Fibroblast of lung (primary cell): ENCODE measurements at regions not wholly inside any gene's neighbourhood (a gene's known extent, or its start where the extent isn't known, plus 50 kb on each side); places are given as distances from the start of the nearest gene placed in this dataset.

ENCODE experiments used
- EZH2 ChIP-seq: IDR thresholded peaks from 2 replicates; pipeline ENCODE4 v1.5.1; 2012; ENCODE audit warnings: low read length, control low read depth, mild to moderate bottlenecking; ENCODE audit errors: missing control alignments
- TF ChIP-seq, protein P1 (sequence below), 2 donors: IDR thresholded peaks in 1 of 2; conservative IDR thresholded peaks in 1 of 2; 1 replicate in 1 of 2; 2 replicates in 1 of 2; pipeline ENCODE4 v1.5.1; 2011 to 2012; ENCODE audit warnings: low read length in 2 of 2, control low read depth in 1 of 2, inconsistent platforms in 1 of 2, low read depth in 1 of 2, mild to moderate bottlenecking in 1 of 2

DNA sequence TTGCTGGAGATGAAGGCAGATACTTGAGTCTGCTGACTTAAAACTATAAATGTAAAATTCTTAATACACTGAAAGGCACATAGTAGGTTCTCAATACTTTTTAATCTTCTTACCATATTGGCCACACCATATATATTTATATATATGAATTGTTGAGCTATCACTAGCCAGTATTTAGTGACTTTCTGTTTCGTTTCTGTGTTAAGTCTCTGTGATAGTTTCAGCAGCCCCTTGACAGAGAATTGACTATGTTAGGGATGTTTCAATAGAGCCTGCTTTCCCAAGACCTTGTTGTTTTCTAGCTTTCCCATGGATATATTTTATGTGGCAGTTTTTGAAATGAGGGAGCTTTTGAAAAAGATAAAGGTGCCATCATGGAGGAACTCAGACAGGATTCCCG is 206.5 kb upstream of the GOT2 start:
- TF ChIP-seq, protein P1, sequence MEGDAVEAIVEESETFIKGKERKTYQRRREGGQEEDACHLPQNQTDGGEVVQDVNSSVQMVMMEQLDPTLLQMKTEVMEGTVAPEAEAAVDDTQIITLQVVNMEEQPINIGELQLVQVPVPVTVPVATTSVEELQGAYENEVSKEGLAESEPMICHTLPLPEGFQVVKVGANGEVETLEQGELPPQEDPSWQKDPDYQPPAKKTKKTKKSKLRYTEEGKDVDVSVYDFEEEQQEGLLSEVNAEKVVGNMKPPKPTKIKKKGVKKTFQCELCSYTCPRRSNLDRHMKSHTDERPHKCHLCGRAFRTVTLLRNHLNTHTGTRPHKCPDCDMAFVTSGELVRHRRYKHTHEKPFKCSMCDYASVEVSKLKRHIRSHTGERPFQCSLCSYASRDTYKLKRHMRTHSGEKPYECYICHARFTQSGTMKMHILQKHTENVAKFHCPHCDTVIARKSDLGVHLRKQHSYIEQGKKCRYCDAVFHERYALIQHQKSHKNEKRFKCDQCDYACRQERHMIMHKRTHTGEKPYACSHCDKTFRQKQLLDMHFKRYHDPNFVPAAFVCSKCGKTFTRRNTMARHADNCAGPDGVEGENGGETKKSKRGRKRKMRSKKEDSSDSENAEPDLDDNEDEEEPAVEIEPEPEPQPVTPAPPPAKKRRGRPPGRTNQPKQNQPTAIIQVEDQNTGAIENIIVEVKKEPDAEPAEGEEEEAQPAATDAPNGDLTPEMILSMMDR (conservative IDR thresholded peaks at IDR 0.05 in 1 of 2, IDR thresholded peaks at IDR 0.05 in 1 of 2; ENCODE audit: low read depth in 1 of 2, low read length in 2 of 2), result no peak
- no peak for TF ChIP-seq EZH2
